Right ventricle myocardium superior (tissue), 1 donor: ENCODE measurements at regions not wholly inside any gene's neighbourhood (a gene's known extent, or its start where the extent isn't known, plus 50 kb on each side); places are given as distances from the start of the nearest gene placed in this dataset.

Experiments used
- ATAC-seq: fragments of 200-7000 bp; cut with Tn5 transposase; one replicate; pipeline ENCODE4 v1.9.1; 2020; ENCODE audit warnings: mild to moderate bottlenecking; ENCODE audit not compliant: poor library complexity
- DNase-seq: peaks from one replicate; pipeline ENCODE4 v3.0.0-alpha.2; 2020
- intact Hi-C: fragments of 100-400 bp; cut with DNase I; formaldehyde crosslinking; loops from one replicate; pipeline ENCODE4 v1.11.2; 2022
- donor health status: DM: no; HTN: yes; CAD: no; lungs with severe emphysema.

DNA sequence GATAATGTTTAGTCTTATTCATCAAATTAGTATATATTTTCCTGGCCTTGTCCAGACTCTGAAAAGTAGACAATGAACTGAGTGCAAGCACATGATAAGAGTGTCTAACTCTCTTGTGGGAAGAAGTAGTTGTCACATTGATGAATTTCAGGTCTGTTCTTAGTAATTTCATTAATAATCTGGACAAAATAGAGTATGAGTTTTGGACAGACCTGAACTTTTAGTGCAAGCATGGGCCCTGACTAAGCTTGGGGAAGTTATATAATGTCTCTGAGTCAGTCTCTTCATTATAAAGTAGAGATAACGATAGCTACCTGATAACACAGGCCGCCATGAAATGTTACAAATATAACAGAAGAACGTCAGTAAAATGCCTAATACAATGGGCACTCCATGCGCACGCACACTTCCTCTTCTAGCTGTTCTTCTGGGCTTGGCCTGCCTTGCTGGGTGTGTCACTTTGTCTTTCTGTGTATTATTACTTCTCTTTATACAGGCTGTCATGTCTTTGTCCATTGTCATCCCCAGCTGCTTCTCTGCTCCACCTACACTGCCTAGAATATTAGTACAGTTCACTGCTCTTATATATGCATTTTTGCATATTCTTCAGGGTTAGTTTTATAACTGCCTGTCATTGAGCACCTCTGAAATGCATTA is 129.1 kb upstream of the HTR2A start:
- intact Hi-C loops: no loop called here
- ATAC-seq (no peak), DNase-seq (peak; percentile 38)

DNA sequence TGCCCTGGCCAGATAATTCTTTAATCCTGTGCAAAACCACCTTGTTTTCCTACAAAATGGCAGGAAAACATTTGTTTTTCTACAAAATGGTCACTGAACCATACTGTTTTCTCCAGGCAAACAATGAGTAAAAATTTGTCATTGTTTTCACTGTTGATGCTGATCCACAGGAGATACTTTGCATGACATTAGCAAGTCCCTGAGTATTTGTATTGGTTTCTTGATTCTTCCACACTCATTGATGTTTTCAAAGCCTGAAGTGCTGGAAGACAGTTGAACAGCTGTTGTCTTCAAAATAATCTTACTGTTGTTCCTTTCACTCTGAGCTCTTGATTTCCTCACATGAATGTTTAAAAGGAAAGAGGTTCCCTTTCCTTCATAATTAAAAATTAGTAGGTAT is 123.1 kb upstream of the HTR2A start:
- intact Hi-C loops: no loop called here
- ATAC-seq: no peak
- no peak for DNase-seq

DNA sequence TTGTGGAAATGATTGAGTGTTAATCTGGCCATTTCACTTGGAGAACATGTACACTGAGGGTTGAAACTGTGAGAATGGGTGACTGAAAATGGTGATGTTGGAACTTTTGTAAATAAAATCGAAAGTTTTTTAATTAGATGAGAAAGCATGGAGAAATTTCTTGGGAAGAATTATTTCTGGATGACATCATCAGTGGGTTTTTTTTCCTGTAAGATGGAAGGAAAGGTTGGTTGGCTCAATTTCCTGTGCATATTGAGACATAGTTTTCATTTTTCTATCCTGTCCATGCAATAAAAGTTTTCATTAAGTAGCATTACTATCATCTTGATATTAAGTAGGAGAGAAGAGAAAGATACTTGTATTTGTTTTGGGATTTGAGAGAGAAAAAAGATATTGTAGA is 120.6 kb upstream of the HTR2A start:
- intact Hi-C loops: no loop called here
- ATAC-seq: no peak

GRCh38 chr13:47008318-47008717 is 111.5 kb upstream of the HTR2A start:
- intact Hi-C loops: no loop called here
- DNase-seq (no peak), ATAC-seq (no peak)

More for the DNA sequence above, 120.6 kb upstream of the HTR2A start:
- DNase-seq: no peak

DNA sequence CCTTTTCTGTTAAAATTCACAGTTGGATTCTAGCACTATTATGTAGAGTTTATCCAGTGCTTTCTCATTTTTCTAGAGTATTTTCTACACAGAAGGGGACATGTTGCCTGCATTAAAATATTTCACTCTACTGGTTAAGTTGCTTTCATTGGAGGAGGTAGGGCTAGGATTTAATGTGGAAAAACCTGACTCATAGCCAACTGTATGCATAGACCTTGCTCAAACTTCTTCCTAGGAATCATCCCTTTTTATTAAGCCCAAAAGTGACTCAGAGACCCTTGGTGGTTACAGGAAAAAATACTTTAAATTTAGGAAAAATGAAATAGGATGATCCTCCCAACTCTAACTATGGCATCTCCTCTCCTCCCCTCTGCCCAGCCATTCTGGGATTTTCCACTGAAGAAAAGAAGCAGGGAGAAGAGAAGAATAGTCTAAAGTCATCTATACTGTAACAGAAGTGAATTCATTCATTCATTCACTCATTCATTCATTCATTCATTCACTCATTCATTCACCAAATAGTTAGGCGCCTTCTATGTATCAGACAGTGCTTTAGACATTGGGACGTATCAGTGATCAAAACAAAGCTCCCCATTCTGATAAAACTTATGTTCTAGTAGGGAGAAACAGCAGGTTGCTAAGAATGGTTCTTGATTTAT is 109.0 kb upstream of the HTR2A start:
- ATAC-seq (no peak), DNase-seq (no peak)
- intact Hi-C loops: no loop called here

DNA sequence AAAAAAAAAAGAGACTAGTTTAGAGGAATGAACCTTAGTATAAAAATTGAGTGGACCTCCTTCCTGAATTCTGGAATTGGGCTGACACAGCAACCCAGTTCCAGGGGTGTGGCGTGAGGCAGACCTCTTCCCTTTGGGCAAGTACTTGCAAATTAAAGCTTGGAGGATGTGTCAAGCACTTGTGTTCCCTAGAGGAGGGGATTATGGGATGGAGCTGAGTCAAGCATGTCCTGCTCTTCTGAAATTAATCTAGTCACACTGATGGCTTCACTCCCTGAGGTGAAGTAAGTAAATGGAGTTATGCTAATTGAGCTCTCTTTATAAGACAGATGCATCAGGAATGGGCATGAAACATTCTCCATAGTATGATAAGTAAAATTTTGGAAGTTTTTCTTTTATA is 107.7 kb upstream of the HTR2A start:
- ATAC-seq (no peak), DNase-seq (no peak)
- intact Hi-C loops: no loop called here

GRCh38 chr13:47004027-47004426 is 107.2 kb upstream of the HTR2A start:
- no peak for ATAC-seq
- no peak for DNase-seq
- intact Hi-C loops: no loop called here

- intact Hi-C loops: no loop called here
- no peak for DNase-seq
- ATAC-seq: no peak
Measured at GRCh38 chr13:47000165-47000564, 103.3 kb upstream of the HTR2A start.

GRCh38 chr13:46996316-46997030 is 99.6 kb upstream of the HTR2A start:
- ATAC-seq: no peak
- intact Hi-C loops: no loop called here
- no peak for DNase-seq

DNA sequence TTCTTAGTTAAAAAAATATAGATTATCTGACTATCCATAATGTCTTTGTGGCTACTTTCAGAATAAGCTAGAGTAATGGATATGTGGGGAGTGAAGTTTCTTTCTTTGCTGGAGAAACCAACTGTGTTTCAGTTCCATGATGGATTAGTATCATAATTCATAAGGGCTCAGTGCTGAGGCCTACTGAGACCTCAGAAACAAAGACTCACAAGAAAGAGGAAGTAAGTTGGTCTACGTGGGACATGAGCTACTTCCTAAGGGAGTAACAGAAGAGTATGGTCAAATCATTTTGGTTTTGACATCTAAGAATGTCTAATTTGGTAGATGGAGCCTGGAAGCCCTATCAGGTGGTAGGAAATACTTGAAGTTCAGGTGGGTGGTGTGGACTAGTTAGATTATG is 99.0 kb upstream of the HTR2A start:
- ATAC-seq: no peak
- intact Hi-C loops: no loop called here

DNA sequence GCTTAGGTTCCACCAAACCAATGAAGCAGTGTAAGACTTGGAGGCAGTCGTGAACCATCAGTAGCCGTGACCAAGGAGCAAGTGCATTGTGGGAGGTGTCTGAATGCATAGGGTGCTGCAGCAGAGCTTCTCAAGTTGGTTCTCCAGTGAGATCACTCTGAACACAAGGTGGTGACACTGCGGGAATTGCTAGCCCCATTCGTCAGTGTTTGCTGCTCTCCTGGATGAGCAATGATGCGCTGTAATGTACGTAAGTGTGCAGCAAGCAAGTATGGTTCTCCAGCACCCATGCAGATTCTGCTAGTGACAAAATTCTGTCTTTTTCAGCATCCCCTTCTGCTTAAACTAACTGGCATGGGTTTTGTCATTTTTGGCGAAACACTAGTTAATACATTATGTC is 97.6 kb upstream of the HTR2A start:
- intact Hi-C loops: no loop called here
- DNase-seq (no peak), ATAC-seq (no peak)

More for the DNA sequence above, 99.0 kb upstream of the HTR2A start:
- no peak for DNase-seq

GRCh38 chr13:46992383-46992952 is 95.6 kb upstream of the HTR2A start:
- intact Hi-C loops: no loop called here

DNA sequence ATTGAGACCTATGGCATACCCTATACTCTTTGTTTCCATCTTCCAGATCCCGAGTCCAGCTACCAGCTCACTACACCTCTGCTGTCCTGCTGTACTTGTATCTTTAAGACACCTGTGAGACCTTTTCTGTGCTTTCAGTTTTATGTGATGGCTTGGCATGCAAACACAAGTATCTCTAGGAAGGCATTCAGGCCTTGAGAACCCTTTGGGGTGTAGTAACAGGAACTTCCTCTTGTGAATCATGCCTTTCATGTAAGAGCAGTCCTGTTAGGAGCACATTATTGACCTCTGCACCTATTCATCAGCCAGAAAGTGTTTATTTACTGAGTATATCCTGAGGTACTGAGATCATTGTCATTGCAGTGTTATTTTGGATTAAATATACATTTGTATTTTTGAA is 87.0 kb upstream of the HTR2A start:
- DNase-seq: no peak
- intact Hi-C loops: no loop called here
- no peak for ATAC-seq

More at GRCh38 chr13:46992383-46992952, 95.6 kb upstream of the HTR2A start:
- no peak for DNase-seq
- ATAC-seq: no peak

- DNase-seq (no peak), ATAC-seq (no peak)
- intact Hi-C loops: no loop called here
Measured at GRCh38 chr13:46982856-46983582, 86.2 kb upstream of the HTR2A start.

GRCh38 chr13:46975173-46975572 is 78.3 kb upstream of the HTR2A start:
- intact Hi-C loops: no loop called here
- DNase-seq: no peak
- no peak for ATAC-seq

- DNase-seq: no peak
- no peak for ATAC-seq
- intact Hi-C loops: no loop called here
Measured at GRCh38 chr13:46968450-46968849, 71.6 kb upstream of the HTR2A start.

DNA sequence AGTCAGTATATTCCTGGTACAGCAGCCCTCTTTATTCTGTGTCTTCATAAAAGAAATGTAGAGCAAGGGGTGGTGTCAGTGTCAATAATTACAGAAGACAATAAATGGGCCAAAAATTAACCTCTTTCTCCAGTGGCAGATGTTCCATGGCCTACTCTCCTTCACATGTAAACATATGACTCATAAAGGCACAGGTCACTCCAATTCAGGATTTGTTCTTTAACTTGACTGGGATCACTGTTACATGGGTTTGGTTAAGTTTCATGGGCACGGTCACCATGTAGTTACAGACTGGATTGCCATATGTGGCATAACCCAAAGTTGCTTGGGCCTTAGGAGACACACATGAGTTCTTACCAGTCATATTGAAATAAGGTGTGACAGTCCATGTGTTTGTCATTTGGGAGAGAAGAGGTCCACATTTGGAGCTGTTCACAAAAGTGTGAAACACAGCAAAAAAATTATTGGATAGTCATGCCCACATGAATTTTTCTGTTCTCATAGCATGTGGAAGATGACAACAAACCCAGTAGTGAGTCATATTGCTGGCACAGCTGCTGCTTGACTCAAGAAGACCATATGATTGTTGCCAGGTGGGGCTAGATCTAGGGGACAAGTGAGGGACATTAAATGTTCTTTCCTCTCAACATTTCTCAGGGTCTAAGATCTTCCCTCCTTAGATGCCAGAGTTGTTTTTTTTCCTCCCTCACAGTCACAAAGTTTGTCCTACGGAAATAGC is 68.1 kb upstream of the HTR2A start:
- intact Hi-C loops: no loop called here

DNA sequence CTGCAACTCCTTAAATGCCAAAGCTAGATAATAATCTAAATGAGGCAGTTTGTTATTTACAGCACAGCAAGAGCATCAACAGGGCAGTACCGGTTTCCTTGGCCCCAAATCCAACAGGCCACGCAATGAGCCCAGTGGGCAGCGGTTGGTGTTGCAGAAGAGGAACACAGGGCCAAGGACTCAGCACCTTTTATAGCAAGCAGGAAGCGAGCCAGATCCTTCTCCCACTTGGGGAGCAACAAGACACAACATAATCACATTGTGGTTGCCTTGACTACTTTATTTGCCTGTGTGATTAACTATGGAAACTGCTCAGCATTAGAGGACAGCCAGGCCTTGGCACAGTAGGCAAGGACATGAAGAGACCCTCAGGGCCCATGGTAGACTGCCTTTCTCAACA is 67.1 kb upstream of the HTR2A start:
- ATAC-seq (no peak), DNase-seq (no peak)
- intact Hi-C loops: no loop called here

More for the DNA sequence above, 68.1 kb upstream of the HTR2A start:
- no peak for DNase-seq
- no peak for ATAC-seq
